ENCODE measurements at regions not wholly inside any gene's neighbourhood (a gene's known extent, or its start where the extent isn't known, plus 50 kb on each side); places are given as distances from the start of the nearest gene placed in this dataset.

GRCh38 chr17:77523540-77523939, 382.8 kb downstream of the SEC14L1 start:
- intact Hi-C loops (cut with micrococcal nuclease): no loop called here
- H3K27me3 Mint-ChIP-seq: peaks cover 28% of the 10 kb centered on the region
- no peak for TF ChIP-seq CTCF (IDR thresholded peaks at IDR 0.05)
- H3K4me3 Mint-ChIP-seq: no peak overlapping the region
- no peaks in the 10 kb centered on the region for H3K36me3 Mint-ChIP-seq (ENCODE audit: low read depth)
- POLR2A ChIA-PET: no interaction called here
- H3K4me1 Mint-ChIP-seq: no peaks in the 10 kb centered on the region
- no peaks in the 10 kb centered on the region for H3K9me3 Mint-ChIP-seq
- DNase-seq: no peak
- H3K27ac Mint-ChIP-seq: no peak overlapping the region
- CTCF ChIA-PET: interaction anchor here (0.6 to 0.9 kb wide), 2 partner anchors 110 to 490 kb away, joined by 3 read pairs; no protein-coding TSS in a partner anchor
- ATAC-seq (ENCODE audit: low read depth): no peak

GRCh38 chr17:77526259-77526711, 385.5 kb downstream of the SEC14L1 start:
- Mint-ChIP-seq H3K4me1 (peaks cover 3% of the 10 kb centered on the region), H3K36me3 (ENCODE audit: low read depth) (no peaks in the 10 kb centered on the region), H3K9me3 (no peaks in the 10 kb centered on the region), H3K4me3 (no peak overlapping the region), H3K27me3 (peaks cover 37% of the 10 kb centered on the region), H3K27ac (no peak overlapping the region)
- DNase-seq: no peak
- intact Hi-C loops (cut with micrococcal nuclease): no loop called here
- POLR2A ChIA-PET: no interaction called here
- CTCF ChIA-PET: no interaction called here
- ATAC-seq (ENCODE audit: low read depth): no peak
- no peak for TF ChIP-seq CTCF (IDR thresholded peaks at IDR 0.05)

GRCh38 chr17:77526728-77527350, 386.1 kb downstream of the SEC14L1 start:
- intact Hi-C loops (cut with micrococcal nuclease): no loop called here
- no peak overlapping the region for H3K27ac Mint-ChIP-seq
- no peak for ATAC-seq (ENCODE audit: low read depth)
- TF ChIP-seq CTCF (IDR thresholded peaks at IDR 0.05): no peak
- POLR2A ChIA-PET: no interaction called here
- peaks cover 37% of the 10 kb centered on the region for H3K27me3 Mint-ChIP-seq
- H3K4me3 Mint-ChIP-seq: no peak overlapping the region
- CTCF ChIA-PET: no interaction called here
- peaks cover 3% of the 10 kb centered on the region for H3K4me1 Mint-ChIP-seq
- no peaks in the 10 kb centered on the region for H3K36me3 Mint-ChIP-seq (ENCODE audit: low read depth)
- H3K9me3 Mint-ChIP-seq: no peaks in the 10 kb centered on the region
- no peak for DNase-seq

GRCh38 chr17:77527409-77527808, 386.6 kb downstream of the SEC14L1 start:
- TF ChIP-seq CTCF (IDR thresholded peaks at IDR 0.05): no peak
- POLR2A ChIA-PET: no interaction called here
- peaks cover 3% of the 10 kb centered on the region for H3K4me1 Mint-ChIP-seq
- ATAC-seq (ENCODE audit: low read depth) (no peak), DNase-seq (no peak)
- CTCF ChIA-PET: no interaction called here
- intact Hi-C loops (cut with micrococcal nuclease): no loop called here
- no peaks in the 10 kb centered on the region for H3K9me3 Mint-ChIP-seq
- H3K36me3 Mint-ChIP-seq (ENCODE audit: low read depth): no peaks in the 10 kb centered on the region
- no peak overlapping the region for H3K27ac Mint-ChIP-seq
- no peak overlapping the region for H3K4me3 Mint-ChIP-seq
- H3K27me3 Mint-ChIP-seq: peaks cover 35% of the 10 kb centered on the region

GRCh38 chr17:77527836-77528505, 387.2 kb downstream of the SEC14L1 start:
- CTCF ChIA-PET: no interaction called here
- H3K27ac Mint-ChIP-seq: no peak overlapping the region
- no peaks in the 10 kb centered on the region for H3K9me3 Mint-ChIP-seq

More at GRCh38 chr17:77527836-77528505, 387.2 kb downstream of the SEC14L1 start:
- no peak for TF ChIP-seq CTCF (IDR thresholded peaks at IDR 0.05)
- Mint-ChIP-seq H3K4me1 (peaks cover 3% of the 10 kb centered on the region), H3K27me3 (peaks cover 35% of the 10 kb centered on the region), H3K4me3 (no peak overlapping the region), H3K36me3 (ENCODE audit: low read depth) (no peaks in the 10 kb centered on the region)
- intact Hi-C loops (cut with micrococcal nuclease): no loop called here
- ATAC-seq (ENCODE audit: low read depth) (no peak), DNase-seq (no peak)
- POLR2A ChIA-PET: no interaction called here

Data from activated B cell treated with CpG ODN at 0.5 μM for 24 hours (primary cell).